CD4-positive, alpha-beta T cell treated with Interleukin-6 at 100 ng/mL for 8 hours (primary cell): ENCODE measurements at regions not wholly inside any gene's neighbourhood (a gene's known extent, or its start where the extent isn't known, plus 50 kb on each side); places are given as distances from the start of the nearest gene placed in this dataset.
"Not testable (repeated sequence)": the region's sequence is repeated elsewhere in the genome, so short reads cannot be mapped to it uniquely, and the experiment has no call there.

Experiments used
- DNase-seq: peaks from one replicate; pipeline ENCODE4 v3.0.0-alpha.2; 2020; ENCODE audit warnings: mixed read lengths, low spot score

GRCh38 chr3:159458010-159458409 lies 530.6 kb upstream of the IL12A start:
- DNase-seq: no peak

- no peak for DNase-seq
These were observed 529.7 kb upstream of the IL12A start for GRCh38 chr3:159458982-159459381.

- no peak for DNase-seq
These were observed 516.0 kb upstream of the IL12A start for GRCh38 chr3:159472611-159473010.

- no peak for DNase-seq
These were observed 515.4 kb upstream of the IL12A start for GRCh38 chr3:159473206-159473605.

- no peak for DNase-seq
These were observed 508.6 kb upstream of the IL12A start for GRCh38 chr3:159480046-159480445.

GRCh38 chr3:159482241-159482993 lies 506.2 kb upstream of the IL12A start:
- no peak for DNase-seq

GRCh38 chr3:159482994-159483367 lies 505.7 kb upstream of the IL12A start:
- no peak for DNase-seq

- DNase-seq: no peak
These were observed 502.1 kb upstream of the IL12A start for GRCh38 chr3:159486580-159486979.

- no peak for DNase-seq
These were observed 501.3 kb upstream of the IL12A start for GRCh38 chr3:159487304-159487703.

GRCh38 chr3:159488602-159489001 lies 500.0 kb upstream of the IL12A start:
- no peak for DNase-seq

GRCh38 chr3:159497361-159497760 lies 491.3 kb upstream of the IL12A start:
- no peak for DNase-seq

- no peak for DNase-seq
These were observed 489.4 kb upstream of the IL12A start for GRCh38 chr3:159499031-159499793.

GRCh38 chr3:159501029-159501428 lies 487.6 kb upstream of the IL12A start:
- no peak for DNase-seq

- DNase-seq: no peak
These were observed 485.6 kb upstream of the IL12A start for GRCh38 chr3:159502986-159503385.

GRCh38 chr3:159510988-159511387 lies 477.6 kb upstream of the IL12A start:
- DNase-seq: not testable (repeated sequence)

- no peak for DNase-seq
These were observed 475.2 kb upstream of the IL12A start for GRCh38 chr3:159513444-159513843.

- no peak for DNase-seq
These were observed 474.7 kb upstream of the IL12A start for GRCh38 chr3:159513867-159514380.

- DNase-seq: no peak
These were observed 471.5 kb upstream of the IL12A start for GRCh38 chr3:159517105-159517504.

- DNase-seq: no peak
These were observed 468.0 kb upstream of the IL12A start for GRCh38 chr3:159520638-159521037.

- no peak for DNase-seq
These were observed 466.4 kb upstream of the IL12A start for GRCh38 chr3:159522276-159522675.

- DNase-seq: no peak
These were observed 460.3 kb upstream of the IL12A start for GRCh38 chr3:159528251-159528895.

- DNase-seq: no peak
These were observed 456.1 kb upstream of the IL12A start for GRCh38 chr3:159532577-159532976.

GRCh38 chr3:159534496-159534895 lies 454.1 kb upstream of the IL12A start:
- DNase-seq: no peak
